GM12873 (cell line): ENCODE measurements at regions not wholly inside any gene's neighbourhood (a gene's known extent, or its start where the extent isn't known, plus 50 kb on each side); places are given as distances from the start of the nearest gene placed in this dataset.

Source experiments
- TF ChIP-seq, protein P1 (sequence below): IDR thresholded peaks from 2 replicates; pipeline ENCODE4 v1.5.1; 2012; ENCODE audit warnings: low read depth, mild to moderate bottlenecking, moderate library complexity, low read length, control low read depth; ENCODE audit not compliant: insufficient read depth; ENCODE audit errors: missing control alignments

DNA sequence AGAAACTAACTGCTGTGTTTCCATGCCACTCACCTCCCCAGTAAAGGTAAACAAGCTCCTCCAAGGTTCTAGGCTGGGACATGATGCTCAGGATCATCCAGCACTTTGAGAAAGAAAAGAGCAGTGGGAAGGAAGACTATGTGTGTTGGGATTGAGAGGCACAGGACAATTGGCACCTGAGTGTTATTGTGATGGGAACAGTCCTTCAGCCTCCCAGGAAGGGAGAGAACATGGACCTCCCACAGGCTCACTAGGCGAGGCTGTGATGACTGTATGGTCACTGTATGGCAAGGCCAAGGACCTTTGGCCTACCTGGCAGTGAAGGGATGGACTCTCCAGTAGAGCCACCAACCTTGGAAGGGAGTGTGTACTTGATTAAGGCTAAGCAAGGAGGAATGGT is 123.2 kb upstream of the UNC5B start:
- TF ChIP-seq, protein P1, sequence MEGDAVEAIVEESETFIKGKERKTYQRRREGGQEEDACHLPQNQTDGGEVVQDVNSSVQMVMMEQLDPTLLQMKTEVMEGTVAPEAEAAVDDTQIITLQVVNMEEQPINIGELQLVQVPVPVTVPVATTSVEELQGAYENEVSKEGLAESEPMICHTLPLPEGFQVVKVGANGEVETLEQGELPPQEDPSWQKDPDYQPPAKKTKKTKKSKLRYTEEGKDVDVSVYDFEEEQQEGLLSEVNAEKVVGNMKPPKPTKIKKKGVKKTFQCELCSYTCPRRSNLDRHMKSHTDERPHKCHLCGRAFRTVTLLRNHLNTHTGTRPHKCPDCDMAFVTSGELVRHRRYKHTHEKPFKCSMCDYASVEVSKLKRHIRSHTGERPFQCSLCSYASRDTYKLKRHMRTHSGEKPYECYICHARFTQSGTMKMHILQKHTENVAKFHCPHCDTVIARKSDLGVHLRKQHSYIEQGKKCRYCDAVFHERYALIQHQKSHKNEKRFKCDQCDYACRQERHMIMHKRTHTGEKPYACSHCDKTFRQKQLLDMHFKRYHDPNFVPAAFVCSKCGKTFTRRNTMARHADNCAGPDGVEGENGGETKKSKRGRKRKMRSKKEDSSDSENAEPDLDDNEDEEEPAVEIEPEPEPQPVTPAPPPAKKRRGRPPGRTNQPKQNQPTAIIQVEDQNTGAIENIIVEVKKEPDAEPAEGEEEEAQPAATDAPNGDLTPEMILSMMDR = no peak

DNA sequence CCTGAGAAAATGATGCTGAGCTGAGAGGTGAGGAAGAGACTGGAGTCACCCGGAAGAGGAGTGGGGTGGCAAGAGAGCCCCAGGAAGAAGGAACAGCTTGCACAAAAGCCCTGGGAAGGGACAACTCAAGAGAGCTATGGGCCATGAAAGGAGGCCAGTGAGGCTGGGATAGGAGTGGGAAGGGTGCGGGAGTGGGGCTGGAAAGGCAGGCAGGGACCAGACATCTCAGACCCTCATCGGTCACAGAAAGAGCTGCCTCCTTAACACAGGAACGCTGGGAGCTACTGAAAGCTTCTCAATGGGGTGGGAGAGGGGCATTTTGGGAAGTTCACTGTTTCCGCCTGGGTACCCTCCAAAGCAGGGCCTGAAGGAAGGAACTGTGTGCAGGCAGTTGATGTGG is 122.0 kb upstream of the UNC5B start:
- TF ChIP-seq, protein P1 = no peak

DNA sequence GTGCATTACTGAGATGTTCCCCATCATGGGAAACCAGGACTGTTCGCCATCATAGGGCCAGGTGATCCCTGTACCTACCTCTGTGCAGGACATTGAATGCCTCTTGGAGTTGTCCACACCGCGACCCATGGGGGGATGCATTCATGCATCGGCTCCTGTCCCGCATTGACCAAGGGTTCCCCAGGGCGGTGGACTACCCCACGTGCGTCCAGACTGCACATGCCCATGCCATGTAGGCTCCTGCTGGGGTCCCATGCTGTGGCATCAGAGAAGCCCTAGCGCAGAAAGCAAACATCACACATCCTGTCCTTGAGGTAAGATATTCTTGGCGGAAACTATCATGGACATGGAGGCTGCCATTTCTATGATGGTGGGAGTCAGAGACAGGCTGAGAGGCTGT is 121.6 kb upstream of the UNC5B start:
- TF ChIP-seq, protein P1 = no peak

DNA sequence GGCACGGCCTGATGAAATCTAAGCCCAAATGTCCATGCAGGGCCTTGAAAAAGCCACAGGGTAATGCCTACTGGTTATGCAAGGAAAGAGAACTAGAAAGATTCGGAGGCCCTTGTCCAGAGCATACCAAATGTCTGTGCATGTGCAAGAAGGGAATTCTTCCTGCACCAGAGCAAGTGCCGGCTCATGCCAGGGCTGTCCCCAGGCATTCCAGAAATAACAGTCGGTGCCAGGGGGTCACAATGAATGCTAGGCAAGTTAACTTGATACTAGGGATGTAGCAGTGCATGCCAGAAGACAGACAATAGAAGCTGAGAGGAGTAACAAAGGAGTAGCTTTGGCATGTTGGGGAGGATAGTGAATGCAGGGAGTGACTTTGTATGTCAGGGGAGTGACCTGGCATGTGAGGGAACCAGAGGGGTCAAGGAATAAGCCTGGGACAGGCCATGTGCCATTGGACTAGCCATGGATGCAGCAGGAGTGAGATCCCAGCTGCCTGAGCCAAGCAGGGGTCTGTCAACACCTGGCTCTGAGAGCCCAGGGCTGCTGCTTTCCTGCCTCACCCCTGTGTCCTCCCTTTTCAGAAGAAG is 119.5 kb upstream of the UNC5B start:
- TF ChIP-seq, protein P1 = no peak

DNA sequence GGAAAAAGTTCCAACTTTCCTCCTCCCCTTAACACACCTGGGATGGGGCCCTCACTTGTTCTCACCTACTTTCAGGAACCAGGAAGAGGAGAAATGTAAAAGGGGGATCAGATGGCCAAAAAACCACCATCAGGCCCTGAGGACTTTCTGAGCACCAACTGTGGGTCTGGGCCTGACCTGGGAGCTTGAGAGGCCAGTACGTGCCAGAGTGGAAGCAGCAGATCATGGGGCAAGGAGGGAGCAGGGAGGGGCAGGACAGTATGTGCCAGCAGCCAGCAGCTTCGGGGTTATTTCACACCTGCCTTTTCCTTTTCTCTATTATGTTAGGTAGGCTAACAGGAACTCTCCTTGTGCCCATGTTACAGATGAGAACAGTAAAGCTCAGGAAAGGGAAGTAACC is 118.8 kb upstream of the UNC5B start:
- TF ChIP-seq, protein P1 = no peak

DNA sequence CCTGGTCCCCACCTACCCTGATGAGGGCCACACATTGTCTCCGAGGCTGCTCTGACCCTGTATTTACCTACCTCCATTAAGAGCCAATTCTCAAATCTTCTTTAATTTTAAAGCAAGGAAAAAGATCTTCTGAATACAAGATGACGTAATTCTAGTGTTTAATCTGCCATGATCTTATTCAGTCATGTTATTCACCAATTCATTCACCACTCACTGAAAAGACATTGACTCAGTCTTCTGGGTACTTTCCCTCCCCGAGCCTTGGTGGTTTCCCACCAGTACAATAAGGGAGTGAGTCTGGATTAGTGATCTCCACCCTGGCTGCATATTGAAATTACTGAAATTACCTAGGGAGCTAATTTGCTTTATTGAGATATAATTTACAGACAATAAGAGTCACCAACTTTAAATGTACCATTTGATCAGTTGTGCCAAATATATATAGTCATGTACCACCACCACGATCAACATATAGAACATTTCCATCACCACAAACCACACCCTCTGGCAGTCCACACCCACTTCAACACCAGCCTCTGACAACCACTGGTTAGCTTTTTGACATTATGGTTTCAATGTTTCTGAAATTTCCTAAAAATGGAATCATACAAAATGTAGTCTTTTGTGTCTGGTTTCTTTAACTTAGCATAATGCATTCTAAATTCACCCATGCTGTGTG is 117.5 kb upstream of the UNC5B start:
- TF ChIP-seq, protein P1 = no peak

DNA sequence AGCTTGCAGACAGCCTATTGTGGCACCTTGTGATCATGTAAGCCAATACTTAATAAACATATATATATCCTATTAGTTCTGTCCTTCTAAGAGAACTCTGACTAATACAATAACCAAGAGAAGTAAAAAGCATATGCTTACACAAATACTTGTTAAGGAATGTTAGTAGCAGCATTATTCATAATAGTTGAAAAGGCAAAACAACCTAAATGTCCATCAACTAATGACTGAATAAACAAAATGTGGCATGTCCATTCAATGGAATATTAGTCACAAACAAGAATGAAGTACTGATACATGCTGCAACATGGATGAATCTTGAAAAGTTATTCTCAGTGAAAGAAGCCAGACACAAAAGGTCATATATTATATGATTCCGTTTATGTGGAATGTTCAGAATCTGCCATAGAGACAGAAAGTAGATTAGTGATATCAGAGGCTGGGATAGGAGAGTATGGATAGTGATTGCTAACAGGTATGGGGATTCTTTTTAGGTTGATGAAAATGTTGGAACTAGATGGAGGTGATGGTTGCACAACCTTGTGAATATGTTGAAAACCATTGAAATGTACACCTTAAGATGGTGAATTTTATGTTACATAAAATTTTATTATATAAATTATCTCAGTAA is 112.5 kb upstream of the UNC5B start:
- TF ChIP-seq, protein P1 = no peak
